SK-N-SH treated with all-trans-retinoic acid at 6 μM for 48 hours (cell line): ENCODE measurements at regions not wholly inside any gene's neighbourhood (a gene's known extent, or its start where the extent isn't known, plus 50 kb on each side); places are given as distances from the start of the nearest gene placed in this dataset.

Experiments
- ATAC-seq: fragments of 200-7000 bp; cut with Tn5 transposase; 3 replicates; pipeline ENCODE4 v1.9.1; 2020; ENCODE audit warnings: mild to moderate bottlenecking, moderate library complexity
- ARNTL ChIP-seq: fragments of 450-650 bp; formaldehyde crosslinking; IDR thresholded peaks from 2 replicates; pipeline ENCODE4 v1.5.0; 2020; ENCODE audit warnings: low read depth, mild to moderate bottlenecking, moderate library complexity, borderline replicate concordance
- BACH2 ChIP-seq: fragments of 250-450 bp; sonication (Bioruptor Pico); IDR thresholded peaks from 2 replicates; pipeline ENCODE4 v1.9.0; 2021; ENCODE audit warnings: mild to moderate bottlenecking, borderline replicate concordance
- CSDC2 ChIP-seq: fragments of 250-450 bp; sonication (Bioruptor Pico); IDR thresholded peaks from 2 replicates; pipeline ENCODE4 v1.5.0; 2020; ENCODE audit warnings: mild to moderate bottlenecking, moderate library complexity
- CSRNP3 ChIP-seq: fragments of 250-450 bp; sonication (Bioruptor Pico); IDR thresholded peaks from 2 replicates; pipeline ENCODE4 v1.5.1; 2021; ENCODE audit warnings: mild to moderate bottlenecking, moderate library complexity
- ESRRG ChIP-seq: fragments of 250-450 bp; sonication (Bioruptor Pico); IDR thresholded peaks from 2 replicates; pipeline ENCODE4 v1.6.1; 2021; ENCODE audit warnings: mild to moderate bottlenecking
- ISL1 ChIP-seq: fragments of 250-450 bp; sonication (Bioruptor Pico); IDR thresholded peaks from 2 replicates; pipeline ENCODE4 v2.1.2; 2022; ENCODE audit warnings: mild to moderate bottlenecking, moderate library complexity
- OSR1 ChIP-seq: fragments of 250-450 bp; sonication (Bioruptor Pico); IDR thresholded peaks from 2 replicates; pipeline ENCODE4 v1.8.0; 2022; ENCODE audit warnings: moderate library complexity, mild to moderate bottlenecking, inconsistent platforms
- PATZ1 ChIP-seq: fragments of 250-450 bp; sonication (Bioruptor Pico); IDR thresholded peaks from 2 replicates; pipeline ENCODE4 v1.8.0; 2020; ENCODE audit warnings: mild to moderate bottlenecking, moderate library complexity, borderline replicate concordance
- POU6F1 ChIP-seq: fragments of 250-450 bp; sonication (Bioruptor Pico); IDR thresholded peaks from 2 replicates; pipeline ENCODE4 v1.8.0; 2021; ENCODE audit warnings: low read depth, mild to moderate bottlenecking, moderate library complexity, borderline replicate concordance
- PPARA ChIP-seq: fragments of 250-450 bp; sonication (Bioruptor Pico); IDR thresholded peaks from 2 replicates; pipeline ENCODE4 v1.5.0; 2020; ENCODE audit warnings: mild to moderate bottlenecking, borderline replicate concordance
- SNAI2 ChIP-seq: fragments of 250-450 bp; sonication (Bioruptor Pico); IDR thresholded peaks from 2 replicates; pipeline ENCODE4 v1.5.0; 2020; ENCODE audit warnings: mild to moderate bottlenecking, moderate library complexity
- TCF4 ChIP-seq: fragments of 250-450 bp; sonication (Bioruptor Pico); IDR thresholded peaks from 2 replicates; pipeline ENCODE4 v1.8.0; 2021; ENCODE audit warnings: mild to moderate bottlenecking, moderate library complexity, borderline replicate concordance
- TOX ChIP-seq: fragments of 250-450 bp; sonication (Bioruptor Pico); IDR thresholded peaks from 2 replicates; pipeline ENCODE4 v1.8.0; 2021; ENCODE audit warnings: mild to moderate bottlenecking, moderate library complexity, borderline replicate concordance
- TSHZ2 ChIP-seq: fragments of 250-450 bp; sonication (Bioruptor Pico); IDR thresholded peaks from 2 replicates; pipeline ENCODE4 v1.5.0; 2020; ENCODE audit warnings: mild to moderate bottlenecking, moderate library complexity
- ZC3H10 ChIP-seq: fragments of 250-450 bp; sonication (Bioruptor Pico); IDR thresholded peaks from 2 replicates; pipeline ENCODE4 v1.5.1; 2021; ENCODE audit warnings: mild to moderate bottlenecking, moderate library complexity
- ZFP3 ChIP-seq: fragments of 250-450 bp; sonication (Bioruptor Pico); IDR thresholded peaks from 2 replicates; pipeline ENCODE4 v1.5.0; 2020; ENCODE audit warnings: mild to moderate bottlenecking, moderate library complexity
- ZFP30 ChIP-seq: fragments of 450-650 bp; formaldehyde crosslinking; IDR thresholded peaks from 2 replicates; pipeline ENCODE4 v1.5.0; 2022; ENCODE audit warnings: mild to moderate bottlenecking, moderate library complexity
- ZNF565 ChIP-seq: fragments of 450-650 bp; formaldehyde crosslinking; conservative IDR thresholded peaks from 2 replicates; pipeline ENCODE4 v1.5.0; 2020; ENCODE audit warnings: low read depth, mild to moderate bottlenecking, moderate library complexity
- ZNF70 ChIP-seq: fragments of 450-650 bp; formaldehyde crosslinking; IDR thresholded peaks from 2 replicates; pipeline ENCODE4 v1.5.0; 2020; ENCODE audit warnings: mild to moderate bottlenecking, moderate library complexity
- ZNF8 ChIP-seq: fragments of 450-650 bp; formaldehyde crosslinking; IDR thresholded peaks from 2 replicates; pipeline ENCODE4 v1.5.0; 2020; ENCODE audit warnings: mild to moderate bottlenecking, moderate library complexity

- no peak for TF ChIP-seq OSR1 (CRISPR knock-in tag)
- TF ChIP-seq BACH2: no peak
- no peak for TF ChIP-seq POU6F1 (CRISPR knock-in tag)
- TF ChIP-seq, all 23 proteins: peak for 0
These were observed 143.0 kb upstream of the GRIK3 start for GRCh38 chr1:37177230-37177864.

GRCh38 chr1:37181425-37181824, 147.1 kb upstream of the GRIK3 start:
- no peak for ATAC-seq
- TF ChIP-seq OSR1 (CRISPR knock-in tag) (no peak), ZNF8 (CRISPR knock-in tag) (no peak), CSDC2 (CRISPR knock-in tag) (no peak), TSHZ2 (CRISPR knock-in tag) (no peak), ARNTL (no peak), TOX (CRISPR knock-in tag) (no peak), TCF4 (CRISPR knock-in tag) (no peak)

More at GRCh38 chr1:37177230-37177864, 143.0 kb upstream of the GRIK3 start:
- no peak for ATAC-seq

- no peak for ATAC-seq
- TF ChIP-seq ARNTL: no peak
- TF ChIP-seq ESRRG (CRISPR knock-in tag): no peak
- no peak for TF ChIP-seq CSDC2 (CRISPR knock-in tag)
- no peak for TF ChIP-seq PATZ1 (CRISPR knock-in tag)
- TF ChIP-seq, all 23 proteins: peak for 0
These were observed 150.5 kb upstream of the GRIK3 start for GRCh38 chr1:37184789-37185188.

GRCh38 chr1:37186246-37186756, 152.0 kb upstream of the GRIK3 start:
- no peak for ATAC-seq
- no peak for TF ChIP-seq TCF4 (CRISPR knock-in tag)
- no peak for TF ChIP-seq POU6F1 (CRISPR knock-in tag)
- TF ChIP-seq TOX (CRISPR knock-in tag): no peak
- TF ChIP-seq PPARA (CRISPR knock-in tag): no peak
- TF ChIP-seq, all 23 proteins: peak for 0

GRCh38 chr1:37189111-37189510, 154.8 kb upstream of the GRIK3 start:
- ATAC-seq: no peak
- no peak for TF ChIP-seq BACH2
- no peak for TF ChIP-seq PPARA (CRISPR knock-in tag)
- TF ChIP-seq ARNTL: no peak
- no peak for TF ChIP-seq ZNF565 (CRISPR knock-in tag)
- no peak for TF ChIP-seq ZNF8 (CRISPR knock-in tag)
- TF ChIP-seq POU6F1 (CRISPR knock-in tag): no peak
- no peak for TF ChIP-seq ESRRG (CRISPR knock-in tag)
- TF ChIP-seq ISL1 (CRISPR knock-in tag): no peak
- no peak for TF ChIP-seq ZNF70 (CRISPR knock-in tag)
- TF ChIP-seq TCF4 (CRISPR knock-in tag): no peak
- no peak for TF ChIP-seq OSR1 (CRISPR knock-in tag)
- TF ChIP-seq ZC3H10 (CRISPR knock-in tag): no peak
- no peak for TF ChIP-seq CSRNP3 (CRISPR knock-in tag)
- no peak for TF ChIP-seq SNAI2 (CRISPR knock-in tag)
- TF ChIP-seq ZFP3 (CRISPR knock-in tag): no peak
- no peak for TF ChIP-seq ZFP30
